Lung (tissue), 11 donors: ENCODE measurements at regions not wholly inside any gene's neighbourhood (a gene's known extent, or its start where the extent isn't known, plus 50 kb on each side); places are given as distances from the start of the nearest gene placed in this dataset.

Source experiments
- ATAC-seq: fragments of 200-7000 bp; cut with Tn5 transposase; one replicate; pipeline ENCODE4 v1.9.1; 2020; ENCODE audit warnings: moderate number of reproducible peaks; ENCODE audit not compliant: insufficient read depth, low FRiP score
- DNase-seq, 3 donors: peaks; one replicate each; pipeline ENCODE4 v3.0.0-alpha.2; 2013 to 2017
- H3K27ac ChIP-seq, 2 donors: one replicate each; pipeline ENCODE4 v1.5.1; 2013; ENCODE audit warnings: mild to moderate bottlenecking in 2 of 2, moderate library complexity in 2 of 2, control low read depth in 1 of 2, inconsistent platforms in 1 of 2, low read depth in 1 of 2, low read length in 1 of 2
- H3K27me3 ChIP-seq, 3 donors: one replicate each; pipeline ENCODE4 v1.5.1; 2013; ENCODE audit warnings: low read length in 2 of 3; ENCODE audit not compliant: control insufficient read depth in 3 of 3, insufficient read depth in 3 of 3
- H3K36me3 ChIP-seq, 4 donors: one replicate each; pipeline ENCODE4 v1.5.1; 2013; ENCODE audit warnings: low read length in 4 of 4, mild to moderate bottlenecking in 1 of 4, moderate library complexity in 1 of 4; ENCODE audit not compliant: control insufficient read depth in 4 of 4, insufficient read depth in 4 of 4
- H3K4me1 ChIP-seq, 5 donors: one replicate each; pipeline ENCODE4 v1.5.1; 2013; ENCODE audit warnings: low read length in 5 of 5, mild to moderate bottlenecking in 2 of 5, moderate library complexity in 1 of 5; ENCODE audit not compliant: control insufficient read depth in 5 of 5, insufficient read depth in 5 of 5
- H3K4me3 ChIP-seq: one replicate; pipeline ENCODE4 v1.5.1; 2013; ENCODE audit warnings: mild to moderate bottlenecking, control low read depth, moderate library complexity
- H3K9ac ChIP-seq, 2 donors: one replicate each; pipeline ENCODE4 v1.5.1; 2013; ENCODE audit warnings: low read length in 2 of 2, control low read depth in 1 of 2; ENCODE audit not compliant: insufficient read depth in 1 of 2
- H3K9me3 ChIP-seq, 4 donors: one replicate each; pipeline ENCODE4 v1.5.1; 2013; ENCODE audit warnings: low read length in 3 of 4, mild to moderate bottlenecking in 1 of 4, moderate library complexity in 1 of 4; ENCODE audit not compliant: control insufficient read depth in 4 of 4, insufficient read depth in 3 of 4
- WGBS, 2 donors: extraction: QIAGEN DNeasy Blood & Tissue Kit; methylation state at CpG; one replicate each; pipeline ENCODE4 v1.1.7; 2013; 5-methylcytosine and 5-hydroxymethylcytosine counted together
- TF ChIP-seq, protein P1 (sequence below): IDR thresholded peaks from 2 replicates; pipeline ENCODE4 v1.5.1; 2012; ENCODE audit warnings: mild to moderate bottlenecking; ENCODE audit errors: control extremely low read depth, extremely low read depth
- donor health status: control.
- donor health status: control.
- donor health status: Bipolar disorder and iron deficiency.
- donor health status: healthy.
- donor health status: DM: yes; HTN: yes; CAD: no.

DNA sequence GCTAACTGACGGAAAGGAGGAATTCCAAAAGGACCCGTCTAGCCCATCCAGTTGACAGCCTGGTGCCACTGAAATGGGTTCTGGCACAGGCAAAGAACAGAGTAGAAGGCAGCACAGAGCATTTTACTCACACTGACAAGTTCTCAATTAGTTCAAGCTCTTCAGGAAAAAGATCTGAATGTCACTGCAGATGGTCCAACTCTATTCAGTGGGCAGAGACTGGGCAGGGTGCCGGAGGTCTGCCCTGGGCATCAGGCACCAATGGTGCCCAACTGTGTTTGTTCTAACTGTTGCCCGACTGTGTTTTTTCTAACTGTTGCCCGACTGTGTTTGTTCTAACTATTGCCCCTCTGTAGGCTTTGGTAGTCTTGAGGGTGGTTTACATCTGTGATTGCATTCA, 151.8 kb downstream of the SLC24A2 start:
- no peaks in the 10 kb centered on the region for H3K36me3 ChIP-seq
- H3K27me3 ChIP-seq: no peaks in the 10 kb centered on the region
- H3K9me3 ChIP-seq: no peaks in the 10 kb centered on the region
- DNase-seq (no peak), ATAC-seq (no peak)
- H3K4me1 ChIP-seq: no peaks in the 10 kb centered on the region
- H3K27ac ChIP-seq: no peak overlapping the region
- TF ChIP-seq, protein P1, sequence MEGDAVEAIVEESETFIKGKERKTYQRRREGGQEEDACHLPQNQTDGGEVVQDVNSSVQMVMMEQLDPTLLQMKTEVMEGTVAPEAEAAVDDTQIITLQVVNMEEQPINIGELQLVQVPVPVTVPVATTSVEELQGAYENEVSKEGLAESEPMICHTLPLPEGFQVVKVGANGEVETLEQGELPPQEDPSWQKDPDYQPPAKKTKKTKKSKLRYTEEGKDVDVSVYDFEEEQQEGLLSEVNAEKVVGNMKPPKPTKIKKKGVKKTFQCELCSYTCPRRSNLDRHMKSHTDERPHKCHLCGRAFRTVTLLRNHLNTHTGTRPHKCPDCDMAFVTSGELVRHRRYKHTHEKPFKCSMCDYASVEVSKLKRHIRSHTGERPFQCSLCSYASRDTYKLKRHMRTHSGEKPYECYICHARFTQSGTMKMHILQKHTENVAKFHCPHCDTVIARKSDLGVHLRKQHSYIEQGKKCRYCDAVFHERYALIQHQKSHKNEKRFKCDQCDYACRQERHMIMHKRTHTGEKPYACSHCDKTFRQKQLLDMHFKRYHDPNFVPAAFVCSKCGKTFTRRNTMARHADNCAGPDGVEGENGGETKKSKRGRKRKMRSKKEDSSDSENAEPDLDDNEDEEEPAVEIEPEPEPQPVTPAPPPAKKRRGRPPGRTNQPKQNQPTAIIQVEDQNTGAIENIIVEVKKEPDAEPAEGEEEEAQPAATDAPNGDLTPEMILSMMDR: no peak
- no peak overlapping the region for H3K9ac ChIP-seq
- no peak overlapping the region for H3K4me3 ChIP-seq
- 86 to 95% methylated on average over 5 of the region's 5 CpGs for WGBS, 2 donors

DNA sequence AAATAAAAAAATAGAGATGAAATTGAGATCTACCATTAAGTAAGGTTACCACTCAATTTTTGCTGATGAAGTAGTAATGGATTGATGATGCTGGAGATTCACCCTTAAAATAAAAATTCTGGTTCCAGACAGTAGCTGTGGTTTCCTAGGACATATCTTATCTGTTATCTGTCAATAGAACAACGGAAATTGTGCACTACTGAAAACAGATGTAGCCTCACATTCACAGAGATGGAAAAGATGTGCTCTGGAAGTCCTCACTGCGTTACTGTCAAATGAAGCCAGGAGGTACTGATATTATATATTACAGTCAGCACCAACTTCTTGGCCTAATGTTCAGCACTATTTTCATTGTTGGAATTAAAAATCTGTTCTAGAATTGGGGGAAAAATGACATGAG, 154.0 kb downstream of the SLC24A2 start:
- ATAC-seq (no peak), DNase-seq (no peak)
- H3K27me3 ChIP-seq: no peaks in the 10 kb centered on the region
- no peak overlapping the region for H3K27ac ChIP-seq
- H3K9me3 ChIP-seq: no peaks in the 10 kb centered on the region
- no peak overlapping the region for H3K9ac ChIP-seq
- 71 to 73% methylated on average over 2 of the region's 2 CpGs for WGBS, 2 donors
- TF ChIP-seq, protein P1: no peak
- no peak overlapping the region for H3K4me3 ChIP-seq
- H3K36me3 ChIP-seq: no peaks in the 10 kb centered on the region
- no peaks in the 10 kb centered on the region for H3K4me1 ChIP-seq

DNA sequence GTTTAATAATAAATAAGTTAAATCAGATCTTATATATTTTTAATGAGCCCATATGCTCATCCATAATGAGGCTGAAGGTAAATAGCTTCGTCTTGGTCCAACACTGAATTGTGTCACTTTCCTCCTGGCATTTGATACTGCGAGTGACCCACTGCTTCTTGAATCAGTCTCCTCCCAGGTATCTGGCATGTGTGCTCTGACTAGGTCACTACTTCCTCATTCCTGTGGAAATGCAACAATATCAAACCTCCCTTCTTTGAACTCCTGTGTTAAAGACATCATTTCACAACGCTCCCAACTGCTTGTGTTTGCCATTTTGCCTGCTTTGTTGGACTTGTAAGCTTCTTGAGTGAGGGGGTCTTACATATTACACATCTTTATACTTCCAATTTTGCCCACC, 157.7 kb downstream of the SLC24A2 start:
- Histone ChIP-seq H3K9ac (no peak overlapping the region), H3K27ac (no peak overlapping the region), H3K27me3 (no peaks in the 10 kb centered on the region), H3K4me3 (no peak overlapping the region), H3K36me3 (no peaks in the 10 kb centered on the region), H3K9me3 (no peaks in the 10 kb centered on the region), H3K4me1 (no peaks in the 10 kb centered on the region)
- ATAC-seq: no peak
- DNase-seq: peak in 1 of 3 donors; percentile 3
- TF ChIP-seq, protein P1: no peak
- WGBS, 2 donors: 45 to 50% methylated on average over 3 of the region's 3 CpGs

DNA sequence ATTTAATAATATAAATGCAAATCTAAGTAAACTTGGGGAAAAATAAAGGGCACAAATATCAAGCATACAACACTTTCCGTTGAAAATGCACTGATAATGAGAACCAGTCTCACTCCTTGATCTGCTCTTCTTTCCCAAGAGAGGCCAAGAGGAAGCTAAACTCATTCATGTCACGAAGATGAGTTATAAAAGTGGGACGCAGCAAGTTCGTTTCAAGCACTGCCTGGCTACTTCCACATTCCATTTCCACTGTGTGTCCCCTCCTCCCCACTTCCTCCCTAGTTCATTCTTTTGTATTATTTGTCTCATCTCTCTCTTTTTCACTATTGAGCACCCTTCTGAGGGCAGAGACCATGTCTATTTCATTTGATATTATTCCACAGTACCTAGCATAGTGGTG, 158.1 kb downstream of the SLC24A2 start:
- H3K27me3 ChIP-seq: no peaks in the 10 kb centered on the region
- H3K27ac ChIP-seq: no peak overlapping the region
- no peaks in the 10 kb centered on the region for H3K36me3 ChIP-seq
- no peak overlapping the region for H3K4me3 ChIP-seq
- DNase-seq: no peak
- WGBS, 2 donors: 22 to 29% methylated on average over 4 of the region's 4 CpGs
- no peak overlapping the region for H3K9ac ChIP-seq
- TF ChIP-seq, protein P1: no peak
- ATAC-seq: no peak
- no peaks in the 10 kb centered on the region for H3K9me3 ChIP-seq
- H3K4me1 ChIP-seq: no peaks in the 10 kb centered on the region
